Left lung (tissue), 4 donors: ENCODE measurements at regions not wholly inside any gene's neighbourhood (a gene's known extent, or its start where the extent isn't known, plus 50 kb on each side); places are given as distances from the start of the nearest gene placed in this dataset.

Experiments
- ATAC-seq: fragments of 200-7000 bp; cut with Tn5 transposase; one replicate; pipeline ENCODE4 v1.9.1; 2020; ENCODE audit warnings: moderate library complexity
- DNase-seq, 4 donors: peaks; one replicate each; pipeline ENCODE4 v3.0.0-alpha.2; 2013 to 2020
- H3K27ac ChIP-seq, 2 donors: fragments of 200-600 bp; sonication (generic) in 1 of 2; one replicate each; pipeline versions ENCODE4 v1.5.0 to v1.8.0; 2020 to 2021
- H3K27me3 ChIP-seq, 2 donors: fragments of 200-600 bp; sonication (generic) in 1 of 2; one replicate each; pipeline versions ENCODE4 v1.5.0 to v1.8.0; 2020 to 2021
- H3K36me3 ChIP-seq, 2 donors: fragments of 200-600 bp; sonication (generic) in 1 of 2; one replicate each; pipeline versions ENCODE4 v1.5.0 to v1.8.0; 2020 to 2021
- H3K4me1 ChIP-seq, 2 donors: fragments of 200-600 bp; one replicate each; pipeline ENCODE4 v1.8.0; 2021
- H3K4me3 ChIP-seq, 2 donors: fragments of 200-600 bp; sonication (generic) in 1 of 2; one replicate each; pipeline versions ENCODE4 v1.5.0 to v1.8.0; 2020 to 2021; ENCODE audit warnings: mild to moderate bottlenecking in 1 of 2
- H3K9me3 ChIP-seq, 2 donors: fragments of 200-600 bp; sonication (generic) in 1 of 2; one replicate each; pipeline versions ENCODE4 v1.5.0 to v1.8.0; 2020 to 2021
- intact Hi-C, 2 donors: fragments of 100-400 bp; cut with DNase I; formaldehyde crosslinking; loops; one replicate each; pipeline versions ENCODE4 v1.11.2 to v1.14.2; 2022
- microRNA-seq, 2 donors: library from miRNA; unstranded; fragments of <30 nt; microRNA quantifications; one replicate each; pipeline ENCODE4, GENCODE V29; 2019
- TF ChIP-seq, protein P1 (sequence below), 2 donors: fragments of 200-600 bp; sonication (generic) in 1 of 2; IDR thresholded peaks; one replicate each; pipeline versions ENCODE4 v1.5.0 to v1.8.0; 2021; ENCODE audit warnings: antibody characterized with exemption in 2 of 2
- donor health status: DM: no; HTN: yes; CAD: no.
- donor health status: DM: no; HTN: no; CAD: no.

DNA sequence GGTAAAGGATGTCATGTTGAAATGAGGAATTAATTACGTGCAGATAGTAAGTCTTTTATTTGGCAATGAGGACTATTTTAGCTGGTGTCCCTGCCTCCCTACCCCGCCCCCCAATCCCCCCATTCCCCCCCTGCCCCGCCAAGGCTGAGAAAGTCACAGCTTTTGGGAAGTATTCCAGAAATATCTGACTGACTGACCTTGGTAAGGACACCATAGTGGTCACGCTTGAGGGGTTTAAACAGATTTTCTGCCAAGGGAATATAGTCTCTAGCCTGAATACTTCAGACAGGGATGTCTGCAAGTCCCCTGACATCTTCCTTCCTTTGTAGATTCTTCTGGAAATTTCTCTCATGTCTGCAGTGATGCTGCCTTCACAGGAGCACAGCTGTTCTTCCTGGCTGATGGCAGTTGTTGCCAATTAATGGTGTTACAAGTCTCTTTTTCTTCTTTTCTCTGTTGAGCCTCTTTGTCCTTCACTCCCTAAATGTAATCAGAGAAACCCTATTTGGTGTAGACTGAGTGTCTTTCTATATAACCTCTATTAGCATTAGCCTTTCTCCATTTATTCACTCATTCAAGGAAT, 53.7 kb upstream of the MGAT5 start:
- ATAC-seq (no peak), DNase-seq (no peak)
- H3K27me3 ChIP-seq: no peaks in the 10 kb centered on the region
- TF ChIP-seq, protein P1, sequence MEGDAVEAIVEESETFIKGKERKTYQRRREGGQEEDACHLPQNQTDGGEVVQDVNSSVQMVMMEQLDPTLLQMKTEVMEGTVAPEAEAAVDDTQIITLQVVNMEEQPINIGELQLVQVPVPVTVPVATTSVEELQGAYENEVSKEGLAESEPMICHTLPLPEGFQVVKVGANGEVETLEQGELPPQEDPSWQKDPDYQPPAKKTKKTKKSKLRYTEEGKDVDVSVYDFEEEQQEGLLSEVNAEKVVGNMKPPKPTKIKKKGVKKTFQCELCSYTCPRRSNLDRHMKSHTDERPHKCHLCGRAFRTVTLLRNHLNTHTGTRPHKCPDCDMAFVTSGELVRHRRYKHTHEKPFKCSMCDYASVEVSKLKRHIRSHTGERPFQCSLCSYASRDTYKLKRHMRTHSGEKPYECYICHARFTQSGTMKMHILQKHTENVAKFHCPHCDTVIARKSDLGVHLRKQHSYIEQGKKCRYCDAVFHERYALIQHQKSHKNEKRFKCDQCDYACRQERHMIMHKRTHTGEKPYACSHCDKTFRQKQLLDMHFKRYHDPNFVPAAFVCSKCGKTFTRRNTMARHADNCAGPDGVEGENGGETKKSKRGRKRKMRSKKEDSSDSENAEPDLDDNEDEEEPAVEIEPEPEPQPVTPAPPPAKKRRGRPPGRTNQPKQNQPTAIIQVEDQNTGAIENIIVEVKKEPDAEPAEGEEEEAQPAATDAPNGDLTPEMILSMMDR (IDR thresholded peaks at IDR 0.05): no peak
- intact Hi-C loops: no loop called here
- H3K4me1 ChIP-seq: peaks cover 0 to 15% of the 10 kb centered on the region in 2 donors
- no peaks in the 10 kb centered on the region for H3K9me3 ChIP-seq
- no peak overlapping the region for H3K4me3 ChIP-seq
- no peak overlapping the region for H3K27ac ChIP-seq
- no peaks in the 10 kb centered on the region for H3K36me3 ChIP-seq

DNA sequence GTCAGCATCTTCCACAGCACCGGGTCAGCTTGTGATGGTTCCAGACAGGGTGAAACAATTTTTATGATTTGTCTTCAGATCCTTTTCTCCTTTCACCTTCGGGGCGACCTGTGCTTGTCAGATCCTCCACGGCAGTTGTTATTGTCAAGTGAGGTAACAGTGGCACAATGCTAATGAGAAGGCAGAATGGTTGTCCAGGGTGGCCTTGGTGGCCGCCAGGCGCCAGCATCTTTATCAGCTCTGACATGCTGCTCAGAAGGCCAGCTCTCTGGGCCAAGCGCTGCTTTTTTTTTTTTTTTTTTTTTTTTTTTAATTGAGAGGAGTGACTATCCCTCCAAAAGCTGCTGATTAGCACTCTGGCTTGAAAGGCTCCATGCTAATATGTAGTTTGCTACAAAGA, 52.3 kb upstream of the MGAT5 start:
- Histone ChIP-seq H3K27me3 (no peaks in the 10 kb centered on the region), H3K27ac (no peak overlapping the region), H3K9me3 (no peaks in the 10 kb centered on the region), H3K4me3 (no peak overlapping the region), H3K36me3 (no peaks in the 10 kb centered on the region), H3K4me1 (peaks cover 0 to 20% of the 10 kb centered on the region in 2 donors)
- intact Hi-C loops: no loop called here
- TF ChIP-seq, protein P1 (IDR thresholded peaks at IDR 0.05): no peak
- DNase-seq (no peak), ATAC-seq (no peak)

DNA sequence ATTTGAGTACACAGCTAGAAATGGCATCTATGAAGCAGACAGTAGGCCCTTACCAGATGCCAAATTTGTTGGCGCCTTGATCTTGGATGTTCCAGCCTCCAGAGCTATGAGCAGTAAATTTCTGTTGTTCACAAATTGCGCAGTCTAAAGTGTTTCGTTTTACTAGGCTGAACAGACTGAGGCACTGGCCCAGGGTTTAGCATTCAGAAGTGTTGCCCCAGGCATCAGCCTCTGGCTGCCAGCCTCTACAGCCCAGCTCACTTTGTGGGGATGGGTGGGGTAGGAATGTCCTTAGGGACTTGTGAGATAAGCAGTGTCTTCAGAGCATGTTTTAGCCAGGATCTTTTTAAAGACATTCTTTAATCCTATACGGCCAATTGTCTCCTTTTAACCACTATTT, 51.5 kb upstream of the MGAT5 start:
- DNase-seq (no peak), ATAC-seq (no peak)
- Histone ChIP-seq H3K27ac (no peak overlapping the region), H3K9me3 (no peaks in the 10 kb centered on the region), H3K36me3 (no peaks in the 10 kb centered on the region), H3K4me1 (peaks cover 0 to 28% of the 10 kb centered on the region in 2 donors), H3K27me3 (no peaks in the 10 kb centered on the region), H3K4me3 (no peak overlapping the region)
- intact Hi-C loops: no loop called here
- TF ChIP-seq, protein P1 (IDR thresholded peaks at IDR 0.05): no peak

DNA sequence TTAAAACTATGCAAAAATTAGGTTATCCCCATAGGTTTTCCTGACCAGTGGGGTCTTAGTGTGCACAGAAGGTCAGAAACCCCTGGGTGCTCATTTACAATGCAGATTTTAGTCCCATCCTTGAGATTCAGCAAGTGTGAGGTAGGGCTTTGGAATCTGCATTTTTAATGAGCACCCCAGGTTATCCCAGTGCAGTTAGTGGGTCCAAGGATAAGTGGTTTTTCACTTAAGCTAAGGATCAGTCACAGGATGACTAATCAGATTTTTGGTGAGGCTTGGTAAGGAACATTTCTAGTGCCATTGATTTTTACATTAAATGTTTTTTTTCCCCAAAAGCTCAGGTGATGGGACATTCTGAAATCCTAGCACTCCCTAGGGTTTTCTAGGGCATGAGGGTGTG, 50.7 kb upstream of the MGAT5 start:
- intact Hi-C loops: no loop called here
- TF ChIP-seq, protein P1 (IDR thresholded peaks at IDR 0.05): no peak
- no peak for DNase-seq
- ATAC-seq: no peak
- no peaks in the 10 kb centered on the region for H3K36me3 ChIP-seq
- H3K27ac ChIP-seq: no peak overlapping the region
- H3K9me3 ChIP-seq: no peaks in the 10 kb centered on the region
- no peaks in the 10 kb centered on the region for H3K27me3 ChIP-seq
- H3K4me3 ChIP-seq: no peak overlapping the region
- peaks cover 0 to 30% of the 10 kb centered on the region in 2 donors for H3K4me1 ChIP-seq

Small RNA genes lying in the stretch of these regions (microRNA-seq; reads per million reads assigned to microRNA genes)
- gene MIR3679: 7.4 to 10.1 reads per million in 2 donors
